ENCODE measurements at regions not wholly inside any gene's neighbourhood (a gene's known extent, or its start where the extent isn't known, plus 50 kb on each side); places are given as distances from the start of the nearest gene placed in this dataset.
"Not testable (repeated sequence)": the region's sequence is repeated elsewhere in the genome, so short reads cannot be mapped to it uniquely, and the experiment has no call there.

GRCh38 chr14:80074900-80075574 is 136.3 kb downstream of the DIO2 start:
- DNase-seq (ENCODE audit: missing footprints) (no peak), ATAC-seq (no peak)
- intact Hi-C loops (cut with DNase I) = no loop called here

- no peak for ATAC-seq
- intact Hi-C loops (cut with DNase I) = loop anchor here (5.0 kb wide), 1 partner anchor 788 kb away; no protein-coding TSS in a partner anchor
- no peak for DNase-seq (ENCODE audit: missing footprints)
These were observed 152.3 kb downstream of the DIO2 start for GRCh38 chr14:80059041-80059440.

- DNase-seq (ENCODE audit: missing footprints) = no peak
- intact Hi-C loops (cut with DNase I) = loop anchor here (5.0 kb wide), 1 partner anchor 791 kb away; no protein-coding TSS in a partner anchor
- no peak for ATAC-seq
These were observed 154.9 kb downstream of the DIO2 start for GRCh38 chr14:80056497-80056801.

GRCh38 chr14:80055667-80056496 is 155.4 kb downstream of the DIO2 start:
- intact Hi-C loops (cut with DNase I) = loop anchor here (5.0 kb wide), 1 partner anchor 791 kb away; no protein-coding TSS in a partner anchor
- DNase-seq (ENCODE audit: missing footprints) = no peak
- peak; percentile 52 for ATAC-seq

- no peak for DNase-seq (ENCODE audit: missing footprints)
- intact Hi-C loops (cut with DNase I) = loop anchor here (5.0 kb wide), 1 partner anchor 792 kb away; no protein-coding TSS in a partner anchor
- ATAC-seq = no peak
These were observed 156.1 kb downstream of the DIO2 start for GRCh38 chr14:80055226-80055625.

- intact Hi-C loops (cut with DNase I) = no loop called here
- DNase-seq (ENCODE audit: missing footprints) (no peak), ATAC-seq (no peak)
These were observed 157.3 kb downstream of the DIO2 start for GRCh38 chr14:80054020-80054419.

- ATAC-seq (no peak), DNase-seq (ENCODE audit: missing footprints) (no peak)
- intact Hi-C loops (cut with DNase I) = no loop called here
These were observed 162.2 kb downstream of the DIO2 start for GRCh38 chr14:80049055-80049454.

- intact Hi-C loops (cut with DNase I) = no loop called here
- no peak for DNase-seq (ENCODE audit: missing footprints)
- no peak for ATAC-seq
These were observed 163.5 kb downstream of the DIO2 start for GRCh38 chr14:80047761-80048160.

- intact Hi-C loops (cut with DNase I) = no loop called here
- DNase-seq (ENCODE audit: missing footprints) (no peak), ATAC-seq (no peak)
These were observed 174.0 kb downstream of the DIO2 start for GRCh38 chr14:80037349-80037748.

- DNase-seq (ENCODE audit: missing footprints) (no peak), ATAC-seq (no peak)
- intact Hi-C loops (cut with DNase I) = no loop called here
These were observed 186.9 kb downstream of the DIO2 start for GRCh38 chr14:80024417-80024816.

GRCh38 chr14:80018476-80018875 is 192.8 kb downstream of the DIO2 start:
- ATAC-seq; DNase-seq (ENCODE audit: missing footprints); intact Hi-C loops (cut with DNase I): not testable (repeated sequence)

- ATAC-seq = no peak
- intact Hi-C loops (cut with DNase I) = no loop called here
- peak; percentile 18 for DNase-seq (ENCODE audit: missing footprints)
These were observed 193.5 kb downstream of the DIO2 start for GRCh38 chr14:80017795-80018194.

- intact Hi-C loops (cut with DNase I); DNase-seq (ENCODE audit: missing footprints); ATAC-seq: not testable (repeated sequence)
These were observed 201.1 kb downstream of the DIO2 start for GRCh38 chr14:80010245-80010644.

GRCh38 chr14:80005561-80005960 is 205.7 kb downstream of the DIO2 start:
- no peak for ATAC-seq
- intact Hi-C loops (cut with DNase I) = no loop called here
- no peak for DNase-seq (ENCODE audit: missing footprints)

- intact Hi-C loops (cut with DNase I) = no loop called here
- no peak for DNase-seq (ENCODE audit: missing footprints)
- no peak for ATAC-seq
These were observed 206.4 kb downstream of the DIO2 start for GRCh38 chr14:80004871-80005270.

- intact Hi-C loops (cut with DNase I) = no loop called here
- DNase-seq (ENCODE audit: missing footprints) (no peak), ATAC-seq (no peak)
These were observed 208.2 kb downstream of the DIO2 start for GRCh38 chr14:80003138-80003537.

GRCh38 chr14:79997509-79998208 is 213.6 kb downstream of the DIO2 start:
- ATAC-seq (no peak), DNase-seq (ENCODE audit: missing footprints) (no peak)
- intact Hi-C loops (cut with DNase I) = no loop called here

GRCh38 chr14:79992407-79993198 is 218.7 kb downstream of the DIO2 start:
- no peak for DNase-seq (ENCODE audit: missing footprints)
- no peak for ATAC-seq
- intact Hi-C loops (cut with DNase I) = no loop called here

- DNase-seq (ENCODE audit: missing footprints) (no peak), ATAC-seq (no peak)
- intact Hi-C loops (cut with DNase I) = no loop called here
These were observed 219.4 kb downstream of the DIO2 start for GRCh38 chr14:79991866-79992265.
